ENCODE measurements at regions not wholly inside any gene's neighbourhood (a gene's known extent, or its start where the extent isn't known, plus 50 kb on each side); places are given as distances from the start of the nearest gene placed in this dataset.

DNA sequence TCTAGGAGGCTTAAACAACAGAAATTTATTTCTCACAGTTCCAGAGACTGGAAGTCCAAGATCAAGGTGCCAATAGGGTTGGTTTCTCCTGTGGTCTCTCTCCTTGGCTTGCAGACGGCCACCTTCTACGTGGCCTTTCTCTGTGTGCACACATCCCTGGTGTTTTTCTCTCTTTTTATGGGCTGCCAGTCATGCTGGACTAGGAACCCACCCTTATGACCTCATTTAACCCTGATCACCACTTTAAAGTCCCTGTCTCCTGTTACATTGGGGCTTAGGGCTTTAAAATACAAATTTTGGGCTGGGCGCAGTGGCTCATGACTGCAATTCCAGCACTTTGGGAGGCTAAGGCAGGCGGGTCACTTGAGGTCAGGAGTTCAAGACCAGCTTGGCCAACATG lies 157.1 kb downstream of the TLE1 start:
- no peak for DNase-seq (ENCODE audit: low read depth in 4 of 4, low spot score in 1 of 4)

DNA sequence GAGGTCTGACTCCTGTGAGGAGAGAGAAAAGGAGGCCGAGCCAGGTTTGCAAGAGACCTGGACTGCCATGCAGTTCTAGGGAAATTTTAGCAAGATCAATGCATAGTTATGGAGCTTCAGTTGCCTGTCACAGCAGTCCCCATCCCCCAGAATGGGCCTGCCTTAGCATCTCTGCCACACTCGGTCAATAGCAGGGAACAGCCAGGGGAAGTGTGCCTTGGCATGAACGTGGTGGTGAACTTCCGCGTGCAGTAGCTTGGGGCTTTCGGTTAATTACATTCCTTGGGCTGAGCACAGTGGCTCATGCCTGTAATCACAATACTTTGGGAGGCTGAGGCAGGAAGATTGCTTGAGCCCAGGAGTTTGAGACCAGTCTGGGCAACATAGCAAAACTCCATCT lies 157.8 kb downstream of the TLE1 start:
- no peak for DNase-seq (ENCODE audit: low read depth in 4 of 4, low spot score in 1 of 4)

DNA sequence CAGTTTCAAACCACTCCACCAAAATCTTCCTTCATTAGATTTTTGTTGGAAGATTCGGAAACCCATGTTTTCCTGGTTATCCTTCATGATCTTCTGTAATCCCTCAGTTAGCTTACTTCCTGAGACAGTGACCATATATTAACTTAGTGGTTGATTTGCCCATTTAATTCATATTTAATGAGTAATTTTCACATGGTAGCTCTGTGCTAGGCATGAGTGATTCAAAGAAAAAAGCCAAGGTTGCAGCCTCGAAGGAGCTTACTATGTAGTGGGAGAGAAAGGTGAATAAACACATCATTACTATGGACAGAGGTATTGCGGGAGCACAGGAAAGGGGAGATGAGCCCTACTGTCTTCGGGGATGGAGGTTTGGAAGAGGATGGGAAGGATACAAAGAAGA lies 158.5 kb downstream of the TLE1 start:
- DNase-seq (ENCODE audit: low read depth in 4 of 4, low spot score in 1 of 4) = no peak

DNA sequence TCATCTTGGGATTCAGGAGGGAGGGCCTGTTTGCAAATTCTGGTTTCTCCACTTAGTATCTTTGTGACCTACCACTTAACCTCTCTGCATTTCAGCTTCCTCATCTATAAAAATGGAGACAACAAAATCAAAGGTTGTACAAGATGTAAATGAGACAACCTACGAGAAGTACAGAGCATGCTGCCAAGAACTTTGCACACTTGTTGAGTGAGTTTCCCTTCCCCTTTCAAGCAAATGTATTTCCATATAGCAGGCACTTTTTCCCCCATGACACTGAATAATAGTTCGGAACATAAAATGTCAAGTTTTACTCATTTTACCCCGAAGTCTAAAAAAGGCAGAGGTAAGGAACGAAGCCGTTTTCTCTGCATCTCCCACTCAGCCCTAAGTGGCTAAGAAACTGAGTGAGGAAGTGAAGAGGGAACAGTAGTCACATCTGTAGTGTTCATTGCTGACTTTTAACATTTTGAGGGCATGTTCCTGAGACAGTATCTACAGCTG lies 159.0 kb downstream of the TLE1 start:
- DNase-seq (ENCODE audit: low read depth in 4 of 4, low spot score in 1 of 4) = no peak

DNA sequence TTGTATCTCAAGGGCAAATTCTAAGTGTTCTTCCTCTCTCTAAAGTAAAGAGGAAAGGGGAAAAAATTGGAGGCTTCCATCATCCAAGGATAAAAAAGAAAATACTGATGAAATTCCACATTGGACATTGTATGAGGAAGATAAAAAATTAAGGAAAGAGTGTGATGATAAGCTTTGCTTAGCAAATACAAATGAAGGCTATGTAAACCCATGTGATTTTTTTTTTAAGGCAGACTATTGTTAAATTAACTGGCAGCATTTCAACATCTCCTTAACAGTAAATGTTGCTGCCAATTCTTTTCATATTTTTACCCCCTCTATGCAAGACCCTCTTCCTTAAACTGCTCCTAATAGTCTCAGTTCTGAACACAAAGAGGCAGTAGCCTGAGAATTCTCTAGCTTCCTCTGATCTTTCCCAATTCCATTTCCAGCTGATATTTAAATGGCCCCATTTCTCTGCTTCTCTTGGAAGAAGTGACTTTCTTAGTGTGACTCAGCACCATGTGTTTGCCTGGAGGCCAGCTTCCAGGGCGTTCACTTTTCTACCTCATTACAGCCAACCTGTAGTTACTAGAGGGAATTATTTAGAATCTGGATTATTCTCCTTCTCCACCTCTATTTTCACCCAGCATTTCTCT lies 159.7 kb downstream of the TLE1 start:
- DNase-seq (ENCODE audit: low read depth in 4 of 4, low spot score in 1 of 4) = no peak

DNA sequence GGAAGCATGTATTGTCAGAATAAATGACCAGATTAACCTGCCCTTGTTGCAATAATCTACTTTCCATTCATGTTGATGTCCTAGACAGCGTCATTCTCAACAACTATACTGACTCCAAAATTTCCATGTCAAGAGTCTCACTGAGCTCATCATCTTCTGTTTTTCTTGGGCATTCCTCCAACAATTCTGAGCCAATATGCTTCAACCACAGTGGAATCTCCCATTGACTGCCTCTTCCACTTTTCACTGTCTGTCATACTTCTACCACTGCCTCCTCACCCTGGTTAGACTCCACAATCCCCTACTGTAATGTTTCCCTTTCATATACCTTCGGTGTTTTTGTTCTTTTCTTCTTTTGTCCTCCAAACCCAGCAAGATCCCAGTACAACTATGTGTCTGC lies 162.8 kb downstream of the TLE1 start:
- DNase-seq (ENCODE audit: low read depth in 4 of 4, low spot score in 1 of 4) = no peak

DNA sequence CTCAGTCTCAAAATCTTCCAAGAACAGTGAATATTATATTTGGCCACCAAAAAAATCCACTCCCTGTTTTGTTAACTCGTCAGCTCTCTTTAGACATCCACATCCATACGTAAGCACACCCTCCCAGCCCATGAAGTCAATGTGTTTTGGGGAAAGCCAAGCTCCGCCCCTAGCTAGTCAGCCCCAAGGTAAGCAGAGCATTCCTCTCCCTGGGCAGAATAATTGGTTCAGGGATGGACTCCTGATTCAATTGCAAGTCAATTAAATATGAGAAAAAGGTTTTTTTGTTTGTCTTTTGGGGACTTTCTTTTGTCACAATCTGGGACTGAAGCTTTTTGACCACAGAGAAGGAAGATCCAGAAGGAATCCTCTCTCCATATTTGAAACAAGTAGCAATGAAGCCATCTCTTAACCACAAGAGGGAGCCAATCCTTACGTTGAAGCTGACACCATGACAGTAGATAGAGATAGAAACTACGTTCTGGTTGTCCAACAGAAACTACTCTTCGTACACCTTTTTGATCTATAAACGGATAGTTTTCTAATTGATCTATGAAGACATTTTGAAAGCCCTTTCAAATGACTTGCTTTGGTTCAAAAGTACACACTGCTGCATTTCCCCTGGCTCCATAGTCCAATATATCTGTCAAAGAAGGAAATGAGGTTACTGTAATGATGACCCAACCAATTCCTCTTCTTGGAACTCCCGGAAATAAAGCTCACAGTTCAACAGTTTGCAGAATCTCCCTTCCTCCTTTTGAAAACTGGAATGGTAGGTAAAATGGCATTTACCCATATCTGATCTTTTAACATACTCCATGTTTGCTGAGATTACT lies 166.4 kb downstream of the TLE1 start:
- DNase-seq (ENCODE audit: low read depth in 4 of 4, low spot score in 1 of 4) = no peak

DNA sequence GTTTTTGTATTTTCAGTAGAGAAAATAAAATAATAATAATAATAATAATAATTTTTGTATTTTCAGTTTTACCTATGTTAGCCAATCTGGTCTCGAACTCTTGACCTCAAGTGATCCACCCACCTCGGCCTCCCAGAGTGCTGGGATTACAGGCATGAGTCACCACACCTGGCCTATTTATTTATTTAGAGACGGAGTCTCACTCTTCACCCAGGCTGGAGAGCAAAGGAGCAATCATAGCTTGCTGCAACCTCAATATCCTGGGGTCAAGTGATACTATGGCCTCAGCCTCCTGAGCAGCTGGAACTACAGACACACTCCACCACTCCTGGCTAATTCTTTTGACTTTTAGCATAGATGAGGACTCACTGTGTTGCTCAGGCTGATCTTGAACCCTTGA lies 167.5 kb downstream of the TLE1 start:
- DNase-seq (ENCODE audit: low read depth in 4 of 4, low spot score in 1 of 4) = no peak

DNA sequence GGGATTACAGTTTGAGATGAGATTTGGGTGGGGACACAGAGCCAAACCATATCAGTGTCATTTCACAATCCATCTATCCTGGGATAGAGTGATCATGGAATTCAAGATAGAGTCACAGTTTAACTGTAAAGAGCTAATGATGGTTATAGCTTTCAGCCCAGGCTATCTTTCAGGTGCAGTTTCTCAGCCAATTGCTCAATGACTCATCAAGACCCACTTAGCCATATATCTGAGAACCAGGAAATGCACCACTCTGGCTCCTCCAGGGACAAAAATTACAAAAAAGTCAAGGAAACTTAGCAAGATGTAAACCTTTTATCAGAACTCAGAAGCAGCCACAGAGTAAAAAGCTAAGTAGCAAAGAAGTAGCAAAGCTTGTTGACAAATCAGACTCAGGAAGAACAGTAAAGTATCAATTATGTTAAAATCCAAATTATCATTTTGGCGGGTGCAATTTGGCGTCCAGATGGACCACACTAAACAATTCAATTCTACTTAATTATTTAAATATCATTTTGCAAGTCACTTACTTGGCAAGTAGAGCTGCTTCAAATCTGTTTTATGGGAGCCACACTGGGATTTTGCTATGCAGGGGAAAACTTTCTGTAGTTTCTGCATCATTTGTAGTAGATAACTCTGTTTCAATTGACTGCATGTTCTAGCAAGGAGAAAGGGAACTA lies 169.4 kb downstream of the TLE1 start:
- no peak for DNase-seq (ENCODE audit: low read depth in 4 of 4, low spot score in 1 of 4)

DNA sequence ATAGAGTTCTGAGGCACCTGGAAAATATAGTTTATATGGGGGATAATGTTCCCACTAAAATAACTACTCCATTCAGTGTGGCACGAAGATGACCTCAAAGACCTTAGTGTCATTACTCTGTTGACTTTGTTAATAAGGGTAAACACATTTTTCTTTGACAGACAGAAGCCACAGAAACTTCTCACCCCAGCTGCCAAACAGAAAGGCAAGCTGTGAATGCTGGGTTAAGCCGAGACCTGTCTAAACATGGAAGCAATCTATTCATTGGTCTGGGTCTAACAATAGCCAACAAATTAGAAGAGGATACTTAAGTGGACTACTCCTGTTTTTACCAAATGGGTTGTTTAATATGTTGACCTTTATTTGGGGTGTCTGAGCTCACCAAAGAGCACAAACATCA lies 171.4 kb downstream of the TLE1 start:
- no peak for DNase-seq (ENCODE audit: low read depth in 4 of 4, low spot score in 1 of 4)

DNA sequence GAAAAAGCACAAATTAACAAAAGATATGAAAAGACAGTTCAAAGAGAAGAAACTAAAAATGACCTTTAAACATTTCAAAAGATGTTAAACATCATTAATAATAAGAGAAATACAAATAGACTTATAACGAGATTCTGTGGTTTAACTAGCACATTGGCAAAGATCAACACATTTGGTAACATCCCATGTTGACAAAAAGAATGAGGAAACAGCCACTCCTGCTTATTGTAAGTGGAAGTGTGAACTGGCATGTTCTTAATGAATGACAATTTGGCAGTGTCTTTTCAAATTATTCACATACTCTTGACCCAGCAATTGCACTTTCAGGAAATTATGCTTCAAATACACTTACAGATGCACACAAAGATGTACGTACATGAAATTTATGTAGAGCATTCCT lies 176.3 kb downstream of the TLE1 start:
- no peak for DNase-seq (ENCODE audit: low read depth in 4 of 4, low spot score in 1 of 4)

DNA sequence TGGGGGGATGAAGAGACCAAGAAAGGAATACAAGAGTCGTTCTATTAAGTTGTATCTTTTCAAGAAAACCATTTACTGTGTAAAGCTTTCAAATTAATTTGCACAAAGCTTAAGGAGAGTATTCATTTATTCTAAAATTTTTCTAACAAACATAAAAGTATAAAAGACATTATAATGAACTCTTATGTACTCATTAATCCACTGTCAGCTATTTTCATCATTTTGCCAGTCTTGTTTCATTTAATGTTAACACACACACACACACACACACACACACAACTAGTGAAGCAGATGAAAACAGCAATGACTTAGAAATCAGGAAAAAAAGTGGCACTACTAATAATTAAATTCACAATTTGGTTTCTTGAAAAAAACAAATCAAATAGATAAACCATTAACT lies 176.7 kb downstream of the TLE1 start:
- no peak for DNase-seq (ENCODE audit: low read depth in 4 of 4, low spot score in 1 of 4)

DNA sequence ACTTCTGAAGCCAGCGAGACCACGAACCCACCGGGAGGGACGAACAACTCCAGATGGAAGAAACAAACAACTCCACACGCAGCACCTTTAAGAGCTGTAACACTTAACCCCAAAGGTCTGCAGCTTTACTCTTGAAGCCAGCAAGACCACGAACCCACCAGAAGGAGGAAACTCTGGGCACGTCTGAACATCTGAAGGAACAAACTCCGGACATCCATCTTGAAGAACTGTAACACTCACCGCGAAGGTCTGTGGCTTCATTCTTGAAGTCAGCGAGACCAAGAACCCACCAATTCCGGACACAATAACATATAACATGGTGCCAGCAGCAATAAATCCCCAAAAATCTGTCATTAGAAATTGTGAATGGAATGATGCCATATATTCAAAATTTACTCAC lies 180.9 kb downstream of the TLE1 start:
- DNase-seq (ENCODE audit: low read depth in 4 of 4, low spot score in 1 of 4) = no peak

DNA sequence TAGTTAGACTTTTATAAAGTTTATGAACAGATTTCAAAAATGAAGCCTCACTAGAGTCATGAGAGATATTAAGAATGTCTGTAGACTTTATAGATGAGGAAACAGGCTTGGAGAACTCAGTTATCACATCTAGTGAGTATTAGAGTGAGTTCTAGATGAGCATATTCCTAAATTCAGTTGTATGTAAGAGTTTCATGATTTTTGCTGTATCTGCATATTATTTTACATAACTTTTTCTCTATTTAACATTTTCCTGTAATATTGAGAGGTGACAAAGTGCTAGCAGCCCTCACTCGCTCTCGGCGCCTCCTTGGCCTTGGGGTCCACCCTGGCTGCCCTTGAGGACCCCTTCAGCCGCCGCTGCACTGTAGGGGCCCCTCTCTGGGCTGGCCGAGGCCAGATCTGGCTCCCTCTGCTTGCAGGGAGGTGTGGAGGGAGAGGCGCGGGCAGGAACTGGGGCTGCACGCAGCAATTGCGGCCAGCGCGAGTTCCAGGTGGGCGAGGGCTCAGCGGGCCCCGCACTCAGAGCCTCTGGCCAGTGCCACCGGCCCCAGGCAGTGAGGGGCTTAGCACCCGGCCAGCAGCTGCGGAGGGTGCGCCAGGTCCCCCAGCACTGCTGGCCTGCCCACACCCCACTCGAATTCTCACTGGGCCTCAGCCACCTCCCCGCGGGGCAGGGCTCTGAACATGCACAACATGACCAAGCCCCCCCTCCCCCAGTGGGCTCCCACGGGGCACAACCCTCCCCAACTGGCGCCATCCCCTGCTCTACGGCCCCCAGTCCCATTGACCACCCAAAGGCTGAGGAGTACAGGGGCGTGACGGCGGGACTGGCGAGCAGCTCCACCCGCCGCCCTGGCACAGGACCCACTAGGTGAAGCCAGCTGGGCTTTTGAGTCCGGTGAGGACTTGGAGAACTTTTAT lies 182.1 kb downstream of the TLE1 start:
- DNase-seq (ENCODE audit: low read depth in 4 of 4, low spot score in 1 of 4) = no peak

DNA sequence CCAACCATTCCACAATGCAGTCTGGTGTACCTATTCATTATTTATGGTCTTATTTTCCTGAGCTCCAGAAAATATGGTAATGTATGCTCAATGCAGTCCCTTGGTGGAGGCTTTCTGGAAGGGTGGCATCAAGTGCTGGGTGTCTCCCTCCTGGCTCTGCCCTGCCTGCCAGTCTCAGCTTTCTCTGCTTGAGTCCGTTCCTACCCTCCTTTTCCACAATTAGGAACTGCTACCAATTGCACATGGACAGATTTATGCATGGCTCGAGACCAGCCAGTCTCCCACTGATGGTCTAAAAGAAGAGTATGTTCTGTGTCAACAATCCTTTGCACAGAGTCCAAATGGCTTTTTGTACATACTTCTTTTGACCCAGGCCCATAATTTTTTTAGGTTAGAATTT lies 189.8 kb downstream of the TLE1 start:
- DNase-seq (ENCODE audit: low read depth in 4 of 4, low spot score in 1 of 4) = no peak

DNA sequence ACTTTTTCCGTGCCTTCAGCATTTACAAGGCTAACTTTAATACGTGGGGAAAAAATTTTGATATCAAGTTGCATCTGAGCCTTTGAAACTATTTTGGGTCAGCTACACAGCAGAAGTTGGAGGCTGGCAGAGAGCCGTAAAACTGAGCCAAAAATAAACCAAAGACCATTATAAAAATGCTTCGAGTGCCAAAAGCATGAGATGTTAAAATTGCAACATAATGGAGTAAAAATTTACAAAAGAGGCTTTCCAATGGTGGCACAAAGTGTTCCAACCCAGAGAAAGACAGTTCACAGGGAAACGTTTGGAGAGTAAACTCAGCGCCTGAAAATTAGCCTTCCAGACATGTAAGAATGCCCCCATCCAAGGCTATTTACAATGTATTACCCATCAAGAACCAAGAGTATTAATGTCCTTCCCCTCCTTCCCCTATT lies 190.3 kb downstream of the TLE1 start:
- DNase-seq (ENCODE audit: low read depth in 4 of 4, low spot score in 1 of 4) = no peak

DNA sequence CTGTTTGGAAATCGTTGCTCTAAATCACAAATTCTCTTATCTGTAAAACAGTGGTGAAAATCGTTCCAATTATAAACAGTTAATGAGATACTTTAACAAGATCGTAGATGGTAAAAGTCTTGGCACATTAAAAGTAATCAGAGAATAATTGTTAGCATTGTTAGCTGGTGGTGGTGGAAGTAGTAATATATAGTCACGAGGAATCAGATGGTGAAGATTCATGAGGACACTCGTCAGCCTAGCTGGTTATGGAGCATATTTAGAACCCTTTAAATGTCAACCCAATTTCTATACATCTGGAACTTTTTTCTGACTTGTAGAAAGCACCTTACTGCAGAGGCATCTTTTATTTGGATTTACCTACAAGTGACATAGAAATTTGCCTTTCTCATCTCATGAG lies 190.8 kb downstream of the TLE1 start:
- DNase-seq (ENCODE audit: low read depth in 4 of 4, low spot score in 1 of 4) = no peak

DNA sequence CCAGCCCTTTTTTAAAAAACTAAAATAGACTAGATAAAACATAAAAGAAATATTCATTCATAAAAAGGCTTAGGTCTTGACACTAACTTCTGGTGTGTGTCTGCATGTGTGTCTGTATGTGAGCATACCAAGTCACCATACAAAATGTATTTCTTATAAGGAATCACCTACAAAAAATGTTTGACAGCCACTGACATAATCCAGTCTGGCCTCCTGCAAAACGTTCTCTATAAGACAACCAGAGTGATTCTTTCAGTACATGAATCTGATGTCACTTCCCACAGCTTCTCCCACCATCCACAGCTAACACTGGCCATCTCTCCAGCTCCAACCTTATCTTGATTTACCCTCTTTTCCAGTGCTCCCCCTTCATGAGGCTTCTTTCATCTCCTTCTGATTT lies 192.3 kb downstream of the TLE1 start:
- no peak for DNase-seq (ENCODE audit: low read depth in 4 of 4, low spot score in 1 of 4)

DNA sequence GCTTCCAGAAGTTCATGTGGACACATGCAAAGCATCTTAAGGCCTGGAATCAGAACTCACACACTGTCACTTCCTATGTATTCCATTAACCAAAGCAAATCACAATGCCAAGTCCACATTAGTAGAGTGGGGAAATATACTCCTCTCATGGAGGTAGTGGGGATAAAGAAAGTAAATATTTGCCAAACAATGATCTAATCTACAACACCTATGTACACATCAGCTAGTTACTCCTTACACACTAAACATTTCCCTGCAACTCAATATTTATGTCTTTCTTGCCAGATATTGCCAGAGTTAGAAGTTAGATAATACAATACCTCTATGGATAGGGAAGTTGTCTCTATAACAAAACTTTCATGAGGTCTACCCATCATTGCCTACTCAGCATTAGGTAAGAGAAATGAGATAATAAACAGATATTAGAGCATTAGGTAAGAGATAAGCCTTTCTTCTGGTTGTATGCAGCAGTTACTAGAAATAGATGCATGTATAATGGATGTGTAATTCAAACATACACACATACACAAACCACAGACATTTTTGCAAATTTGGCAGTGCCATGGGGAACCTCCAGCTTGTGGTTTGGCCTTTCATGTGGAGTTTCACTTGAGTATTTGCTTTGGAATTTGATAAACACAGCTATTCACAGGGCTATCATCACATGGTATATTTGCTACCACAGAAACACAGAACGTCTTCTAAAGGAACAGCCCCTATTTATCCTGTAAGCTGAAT lies 196.5 kb downstream of the TLE1 start:
- no peak for DNase-seq (ENCODE audit: low read depth in 4 of 4, low spot score in 1 of 4)

DNA sequence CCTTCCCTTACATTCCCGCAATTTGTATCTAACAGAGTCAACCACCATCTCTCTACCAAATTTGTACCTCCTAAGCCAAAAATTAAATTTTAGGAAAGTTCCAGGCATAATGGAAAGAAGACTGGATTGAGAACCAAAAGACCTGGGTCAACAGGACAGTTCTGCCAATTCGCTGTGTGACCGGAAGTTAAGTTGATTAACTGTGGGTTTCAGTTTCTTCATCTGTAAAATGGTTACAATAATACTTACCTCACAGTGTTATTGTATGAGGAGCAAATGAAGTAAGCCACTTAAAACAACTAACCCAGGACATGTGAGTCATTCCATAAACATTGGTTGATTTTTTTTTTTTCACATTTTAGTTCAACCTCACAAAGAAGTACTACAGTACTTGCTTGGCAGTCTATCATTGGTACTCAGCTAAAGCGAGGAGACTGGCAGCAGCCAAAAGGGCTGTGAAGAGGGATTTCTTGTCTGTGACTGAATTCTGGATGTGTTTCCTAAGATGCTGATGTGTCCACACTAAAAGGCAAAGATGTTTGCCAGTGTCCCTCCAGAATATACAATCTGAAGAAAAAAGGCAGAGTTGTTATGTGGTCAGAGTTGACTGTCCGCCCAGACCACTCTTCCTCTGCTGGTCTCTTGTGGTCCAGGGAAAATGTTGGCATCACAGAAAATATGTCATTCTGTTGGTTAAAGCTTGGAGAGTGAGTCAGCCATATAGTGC lies 198.6 kb downstream of the TLE1 start:
- no peak for DNase-seq (ENCODE audit: low read depth in 4 of 4, low spot score in 1 of 4)
